GM20000 (cell line): ENCODE measurements at regions not wholly inside any gene's neighbourhood (a gene's known extent, or its start where the extent isn't known, plus 50 kb on each side); places are given as distances from the start of the nearest gene placed in this dataset.

Experiments used
- DNase-seq: peaks from one replicate; pipeline ENCODE4 v3.0.0; 2012; ENCODE audit warnings: low spot score
- TF ChIP-seq, protein P1 (sequence below): IDR thresholded peaks from 2 replicates; pipeline ENCODE4 v1.5.1; 2012; ENCODE audit warnings: mild to moderate bottlenecking, control low read depth; ENCODE audit errors: extremely low read depth, missing control alignments

DNA sequence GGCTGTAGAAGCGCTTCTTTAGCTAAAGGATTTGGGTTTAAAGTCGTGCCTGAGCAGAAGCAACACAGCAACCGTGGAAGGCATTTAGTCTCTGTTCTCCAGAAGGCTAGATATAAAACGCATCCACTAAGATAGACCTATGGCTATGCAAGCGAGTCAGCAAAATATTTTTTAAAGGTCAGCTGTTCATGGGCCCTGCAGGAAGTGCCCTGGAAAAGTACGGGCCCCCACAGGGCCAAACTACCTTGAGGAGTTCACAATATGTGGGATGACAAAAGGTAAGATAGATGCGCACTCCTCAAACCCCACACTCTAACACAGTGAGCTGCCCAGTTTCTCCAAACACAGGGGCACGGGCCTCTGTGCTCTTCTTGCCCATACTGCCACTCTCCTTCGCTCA lies 261.6 kb downstream of the VPS13C start:
- no peak for DNase-seq
- TF ChIP-seq, protein P1, sequence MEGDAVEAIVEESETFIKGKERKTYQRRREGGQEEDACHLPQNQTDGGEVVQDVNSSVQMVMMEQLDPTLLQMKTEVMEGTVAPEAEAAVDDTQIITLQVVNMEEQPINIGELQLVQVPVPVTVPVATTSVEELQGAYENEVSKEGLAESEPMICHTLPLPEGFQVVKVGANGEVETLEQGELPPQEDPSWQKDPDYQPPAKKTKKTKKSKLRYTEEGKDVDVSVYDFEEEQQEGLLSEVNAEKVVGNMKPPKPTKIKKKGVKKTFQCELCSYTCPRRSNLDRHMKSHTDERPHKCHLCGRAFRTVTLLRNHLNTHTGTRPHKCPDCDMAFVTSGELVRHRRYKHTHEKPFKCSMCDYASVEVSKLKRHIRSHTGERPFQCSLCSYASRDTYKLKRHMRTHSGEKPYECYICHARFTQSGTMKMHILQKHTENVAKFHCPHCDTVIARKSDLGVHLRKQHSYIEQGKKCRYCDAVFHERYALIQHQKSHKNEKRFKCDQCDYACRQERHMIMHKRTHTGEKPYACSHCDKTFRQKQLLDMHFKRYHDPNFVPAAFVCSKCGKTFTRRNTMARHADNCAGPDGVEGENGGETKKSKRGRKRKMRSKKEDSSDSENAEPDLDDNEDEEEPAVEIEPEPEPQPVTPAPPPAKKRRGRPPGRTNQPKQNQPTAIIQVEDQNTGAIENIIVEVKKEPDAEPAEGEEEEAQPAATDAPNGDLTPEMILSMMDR: no peak

DNA sequence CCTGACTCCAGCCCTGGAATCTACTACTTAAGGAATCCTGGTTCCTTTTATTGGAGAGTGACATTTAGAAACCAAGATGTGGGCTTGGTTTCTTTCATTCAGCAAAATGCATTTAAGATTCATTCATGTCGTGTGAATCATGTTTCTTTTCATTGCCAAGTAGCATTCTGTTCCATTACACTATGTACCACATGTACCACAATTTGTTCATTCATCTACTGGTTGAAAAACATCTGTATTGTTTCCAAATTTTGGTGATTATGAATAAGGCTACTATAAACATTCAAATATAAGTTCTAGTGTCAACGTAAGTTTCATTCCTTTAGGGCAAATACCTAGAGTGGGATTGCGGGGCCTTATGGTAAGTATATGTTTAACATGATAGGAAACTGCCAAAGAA lies 264.2 kb downstream of the VPS13C start:
- TF ChIP-seq, protein P1: no peak
- DNase-seq: no peak

DNA sequence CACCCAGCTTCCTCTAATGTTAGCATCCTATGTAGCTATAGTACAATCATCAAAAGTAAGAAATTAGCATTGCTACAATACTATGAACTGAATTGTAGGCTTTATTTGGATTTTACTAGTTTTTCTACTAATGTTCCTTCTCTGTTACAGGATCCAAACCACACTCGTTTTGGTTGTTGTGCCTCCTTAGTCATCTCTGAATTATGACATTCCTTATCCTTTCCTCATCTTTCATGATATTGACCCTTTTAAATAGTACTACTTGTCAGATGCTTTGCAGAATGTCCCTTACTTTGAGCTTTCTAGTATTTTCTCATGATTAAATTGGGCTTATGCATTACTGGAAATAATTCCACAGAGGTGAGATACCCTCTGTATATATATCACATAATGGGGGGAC lies 265.4 kb downstream of the VPS13C start:
- DNase-seq: no peak
- TF ChIP-seq, protein P1: no peak

DNA sequence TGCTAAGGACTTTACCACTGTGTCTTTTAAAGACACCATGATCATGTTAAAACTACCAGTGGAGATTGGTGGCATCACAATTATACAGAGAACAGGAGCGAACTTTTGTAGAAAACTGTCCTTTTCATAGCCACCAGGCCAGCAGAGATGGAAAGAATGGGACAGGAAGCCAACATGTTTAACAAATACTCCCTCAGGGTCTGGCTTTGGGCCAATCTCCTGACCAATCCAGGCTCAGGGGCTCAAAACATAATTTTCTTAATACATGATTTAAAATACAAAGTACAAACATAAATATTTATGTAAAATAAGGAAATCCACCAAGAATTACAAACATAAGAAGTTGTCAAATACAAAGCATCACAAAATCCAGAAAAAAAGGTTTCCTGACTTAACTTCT lies 266.0 kb downstream of the VPS13C start:
- no peak for DNase-seq
- TF ChIP-seq, protein P1: no peak

DNA sequence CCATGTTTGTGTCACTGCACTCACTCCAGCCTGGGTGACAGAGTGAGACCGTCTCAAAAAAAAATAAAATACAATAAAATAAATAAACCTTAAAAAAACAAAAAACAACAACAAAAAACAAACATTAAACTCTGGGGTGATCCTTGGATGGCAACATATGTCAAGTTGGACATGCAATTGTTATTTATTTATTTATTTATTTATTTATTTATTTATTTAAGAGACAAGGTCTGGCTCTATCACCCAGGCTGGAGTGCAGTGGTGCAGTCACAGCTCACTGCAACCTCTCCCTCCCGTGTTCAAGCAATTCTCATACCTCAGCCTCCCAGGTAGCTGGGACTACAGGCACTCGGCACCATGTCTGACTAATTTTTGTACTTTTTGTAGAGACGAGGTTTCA lies 275.5 kb downstream of the VPS13C start:
- TF ChIP-seq, protein P1: no peak
- DNase-seq: no peak

DNA sequence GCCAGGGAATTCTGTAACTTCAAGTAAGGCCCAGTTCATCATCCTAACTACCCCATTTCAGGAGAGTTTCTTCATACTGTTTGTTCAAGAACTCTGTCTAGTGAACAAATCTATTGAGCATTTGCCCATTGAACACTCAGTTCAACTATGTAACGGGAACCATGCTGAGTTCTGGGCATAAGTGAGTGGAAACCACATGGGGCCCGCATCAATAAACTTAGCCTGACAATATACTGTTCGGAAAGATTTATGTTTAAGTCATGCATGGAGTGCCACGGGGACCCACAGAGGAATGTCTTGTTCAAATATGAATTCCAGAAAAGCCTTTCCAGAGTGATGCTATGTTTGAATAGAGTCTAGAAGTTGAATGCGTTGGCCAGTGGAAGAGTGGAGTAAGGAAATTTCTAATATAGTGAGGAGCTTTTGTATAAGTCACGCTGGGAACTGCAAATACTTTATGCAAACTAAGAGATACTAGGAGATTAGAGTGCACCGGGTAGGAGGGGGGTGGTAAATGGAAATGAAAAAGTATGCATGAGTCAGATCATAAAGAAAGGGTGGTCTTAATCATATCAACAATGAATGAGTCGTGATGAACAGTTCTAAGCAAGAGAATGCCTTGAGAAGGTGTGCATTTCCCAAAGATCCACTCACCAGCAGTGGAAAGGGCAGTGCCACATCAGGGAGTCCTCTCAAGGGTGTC lies 279.8 kb downstream of the VPS13C start:
- DNase-seq: no peak
- TF ChIP-seq, protein P1: no peak

DNA sequence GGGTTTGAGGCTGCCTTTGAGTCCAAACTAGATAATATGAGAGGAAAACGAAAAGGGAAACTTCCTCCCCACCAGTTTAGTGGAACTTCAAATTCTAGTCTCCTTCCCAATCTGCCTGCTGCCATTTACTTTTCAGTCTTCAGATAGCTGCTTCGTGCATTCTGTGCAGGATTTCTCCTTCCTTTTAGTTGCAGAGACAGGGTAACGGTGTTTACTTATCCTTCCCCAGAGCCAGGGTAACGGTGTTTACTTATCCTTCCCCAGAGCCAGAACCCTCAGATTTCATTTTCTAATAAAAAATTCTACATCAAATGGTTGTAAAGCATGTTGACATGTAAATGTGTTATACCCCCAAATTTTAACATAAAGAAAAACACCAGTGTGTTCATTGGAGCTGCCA lies 282.6 kb downstream of the VPS13C start:
- DNase-seq: no peak
- TF ChIP-seq, protein P1: no peak
